ENCODE measurements at regions not wholly inside any gene's neighbourhood (a gene's known extent, or its start where the extent isn't known, plus 50 kb on each side); places are given as distances from the start of the nearest gene placed in this dataset.

DNA sequence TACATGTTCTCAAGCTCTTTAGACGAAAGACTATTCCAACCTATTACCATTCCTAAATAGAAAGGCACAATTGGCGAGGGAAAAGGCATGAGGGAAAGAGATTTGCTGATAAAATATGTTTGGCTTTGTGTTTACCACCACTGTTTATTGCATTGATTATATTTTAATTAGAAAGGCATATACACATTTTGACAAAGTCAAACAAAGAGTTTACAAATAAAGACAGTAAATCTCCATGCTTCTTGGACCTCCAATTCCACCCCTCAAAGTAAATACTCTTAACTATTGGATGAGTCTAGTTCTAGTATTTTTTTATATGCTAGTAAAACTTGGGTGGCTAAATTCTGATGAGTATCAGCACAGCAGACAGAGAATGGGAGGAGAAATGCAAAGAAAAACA, 521.4 kb downstream of the FBXO15 start:
- H3K4me1 Mint-ChIP-seq (ENCODE audit: low read depth): peaks cover 1% of the 10 kb centered on the region
- peaks cover 7% of the 10 kb centered on the region for H3K9me3 Mint-ChIP-seq (ENCODE audit: low read depth)
- H3K36me3 Mint-ChIP-seq (ENCODE audit: insufficient read depth): no peaks in the 10 kb centered on the region
- no peak for TF ChIP-seq CTCF (IDR thresholded peaks at IDR 0.05; ENCODE audit: unreplicated experiment)
- H3K4me3 Mint-ChIP-seq (ENCODE audit: low read depth): no peak overlapping the region
- DNase-seq (ENCODE audit: low spot score, unreplicated experiment): no peak
- no peak overlapping the region for H3K27ac Mint-ChIP-seq
- no peaks in the 10 kb centered on the region for H3K27me3 Mint-ChIP-seq

DNA sequence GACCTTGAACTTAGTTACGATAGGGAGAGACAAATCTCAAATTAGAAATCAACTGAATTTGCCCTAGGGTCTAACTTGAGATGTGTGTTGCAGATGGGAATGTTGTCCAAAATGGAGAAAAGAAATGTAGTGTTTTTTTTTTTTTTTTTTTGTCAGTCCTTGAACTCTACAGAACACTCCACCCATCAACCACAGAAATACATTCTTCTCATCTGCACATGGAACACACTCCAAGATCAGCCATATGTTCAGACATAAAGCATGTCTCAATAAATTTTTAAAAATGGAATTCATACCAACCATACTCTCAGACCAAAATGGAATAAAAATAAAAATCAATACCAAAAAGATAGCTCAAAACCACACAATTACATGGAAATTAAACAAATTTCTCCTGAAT, 526.5 kb downstream of the FBXO15 start:
- H3K27ac Mint-ChIP-seq: no peak overlapping the region
- no peak overlapping the region for H3K4me3 Mint-ChIP-seq (ENCODE audit: low read depth)
- H3K36me3 Mint-ChIP-seq (ENCODE audit: insufficient read depth): peaks cover 2% of the 10 kb centered on the region
- DNase-seq (ENCODE audit: low spot score, unreplicated experiment): no peak
- H3K4me1 Mint-ChIP-seq (ENCODE audit: low read depth): peaks cover 1% of the 10 kb centered on the region
- H3K27me3 Mint-ChIP-seq: peaks cover 4% of the 10 kb centered on the region
- peaks cover 7% of the 10 kb centered on the region for H3K9me3 Mint-ChIP-seq (ENCODE audit: low read depth)
- no peak for TF ChIP-seq CTCF (IDR thresholded peaks at IDR 0.05; ENCODE audit: unreplicated experiment)

GRCh38 chr18:73617981-73618380, 529.7 kb downstream of the FBXO15 start:
- DNase-seq (ENCODE audit: low spot score, unreplicated experiment): no peak

DNA sequence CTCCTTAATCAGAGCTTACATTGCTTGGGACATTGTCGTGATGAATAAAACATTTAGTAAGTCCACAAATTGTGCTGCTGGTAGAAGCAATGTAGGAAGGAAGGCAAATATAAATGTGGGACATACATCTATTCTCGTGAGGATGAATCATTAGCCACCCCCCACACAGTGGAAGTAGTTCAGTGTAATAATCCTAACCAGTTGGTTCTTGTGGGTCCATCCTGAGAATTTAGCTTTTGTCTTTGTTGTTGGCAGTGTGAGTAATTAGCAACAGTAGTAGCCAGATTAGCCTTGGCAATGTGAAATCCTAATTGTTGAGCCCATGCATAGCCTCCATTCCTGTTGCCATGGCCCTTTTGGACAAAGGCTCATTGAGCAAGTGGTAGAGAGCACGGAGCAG, 532.1 kb downstream of the FBXO15 start:
- DNase-seq (ENCODE audit: low spot score, unreplicated experiment): no peak
- Mint-ChIP-seq H3K27me3 (peaks cover 4% of the 10 kb centered on the region), H3K4me3 (ENCODE audit: low read depth) (no peak overlapping the region), H3K4me1 (ENCODE audit: low read depth) (no peaks in the 10 kb centered on the region), H3K36me3 (ENCODE audit: insufficient read depth) (no peaks in the 10 kb centered on the region), H3K9me3 (ENCODE audit: low read depth) (no peaks in the 10 kb centered on the region), H3K27ac (no peak overlapping the region)
- TF ChIP-seq CTCF (IDR thresholded peaks at IDR 0.05; ENCODE audit: unreplicated experiment): no peak

More at GRCh38 chr18:73617981-73618380, 529.7 kb downstream of the FBXO15 start:
- Mint-ChIP-seq H3K36me3 (ENCODE audit: insufficient read depth) (peaks cover 2% of the 10 kb centered on the region), H3K4me3 (ENCODE audit: low read depth) (no peak overlapping the region), H3K27me3 (peaks cover 4% of the 10 kb centered on the region), H3K4me1 (ENCODE audit: low read depth) (no peaks in the 10 kb centered on the region), H3K9me3 (ENCODE audit: low read depth) (peaks cover 7% of the 10 kb centered on the region), H3K27ac (no peak overlapping the region)
- TF ChIP-seq CTCF (IDR thresholded peaks at IDR 0.05; ENCODE audit: unreplicated experiment): no peak

- no peak for DNase-seq (ENCODE audit: low spot score, unreplicated experiment)
- peaks cover 4% of the 10 kb centered on the region for H3K27me3 Mint-ChIP-seq
- no peak overlapping the region for H3K4me3 Mint-ChIP-seq (ENCODE audit: low read depth)
- H3K27ac Mint-ChIP-seq: no peak overlapping the region
- H3K36me3 Mint-ChIP-seq (ENCODE audit: insufficient read depth): no peaks in the 10 kb centered on the region
- no peaks in the 10 kb centered on the region for H3K4me1 Mint-ChIP-seq (ENCODE audit: low read depth)
- no peak for TF ChIP-seq CTCF (IDR thresholded peaks at IDR 0.05; ENCODE audit: unreplicated experiment)
- H3K9me3 Mint-ChIP-seq (ENCODE audit: low read depth): no peaks in the 10 kb centered on the region
These were observed 532.8 kb downstream of the FBXO15 start for GRCh38 chr18:73614812-73615211.

All from progenitor cell of endocrine pancreas (in vitro differentiated cells).